GM12891 (cell line): ENCODE measurements at regions not wholly inside any gene's neighbourhood (a gene's known extent, or its start where the extent isn't known, plus 50 kb on each side); places are given as distances from the start of the nearest gene placed in this dataset.

Experiments
- POLR2AphosphoS5 ChIP-seq: IDR thresholded peaks from 2 replicates; pipeline ENCODE4 v1.6.1; 2011; ENCODE audit warnings: low read depth, low read length, control low read depth
- TAF1 ChIP-seq: IDR thresholded peaks from 2 replicates; pipeline ENCODE4 v1.6.1; 2011; ENCODE audit warnings: low read depth, low read length, control low read depth

GRCh38 chr2:14884651-14885050, 252.1 kb downstream of the LRATD1 start:
- TF ChIP-seq TAF1 (no peak), POLR2AphosphoS5 (no peak)
